Activated naive CD4-positive, alpha-beta T cell treated with Interleukin-2 at 50 U/mL for 16 hours (primary cell): ENCODE measurements at regions not wholly inside any gene's neighbourhood (a gene's known extent, or its start where the extent isn't known, plus 50 kb on each side); places are given as distances from the start of the nearest gene placed in this dataset.
"Not testable (repeated sequence)": the region's sequence is repeated elsewhere in the genome, so short reads cannot be mapped to it uniquely, and the experiment has no call there.

Source experiments
- DNase-seq: peaks from one replicate; pipeline ENCODE4 v3.0.0-alpha.2; 2020

DNA sequence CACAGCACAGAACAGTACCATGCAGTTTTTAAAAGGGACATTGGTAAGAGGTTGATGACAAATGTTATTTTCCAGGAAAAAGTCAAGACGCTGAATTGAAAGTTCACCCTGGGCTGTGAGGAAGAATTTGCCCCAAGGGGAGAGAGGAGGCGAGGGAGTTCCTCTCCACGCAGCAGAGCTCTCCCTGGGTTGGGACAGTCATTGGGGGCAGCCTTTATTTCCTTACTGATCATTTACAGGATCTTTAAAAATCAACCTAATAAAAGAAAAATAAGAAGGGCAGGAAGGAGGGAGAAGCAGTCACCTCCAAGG is 49.9 kb upstream of the WNT7B start:
- DNase-seq = no peak

DNA sequence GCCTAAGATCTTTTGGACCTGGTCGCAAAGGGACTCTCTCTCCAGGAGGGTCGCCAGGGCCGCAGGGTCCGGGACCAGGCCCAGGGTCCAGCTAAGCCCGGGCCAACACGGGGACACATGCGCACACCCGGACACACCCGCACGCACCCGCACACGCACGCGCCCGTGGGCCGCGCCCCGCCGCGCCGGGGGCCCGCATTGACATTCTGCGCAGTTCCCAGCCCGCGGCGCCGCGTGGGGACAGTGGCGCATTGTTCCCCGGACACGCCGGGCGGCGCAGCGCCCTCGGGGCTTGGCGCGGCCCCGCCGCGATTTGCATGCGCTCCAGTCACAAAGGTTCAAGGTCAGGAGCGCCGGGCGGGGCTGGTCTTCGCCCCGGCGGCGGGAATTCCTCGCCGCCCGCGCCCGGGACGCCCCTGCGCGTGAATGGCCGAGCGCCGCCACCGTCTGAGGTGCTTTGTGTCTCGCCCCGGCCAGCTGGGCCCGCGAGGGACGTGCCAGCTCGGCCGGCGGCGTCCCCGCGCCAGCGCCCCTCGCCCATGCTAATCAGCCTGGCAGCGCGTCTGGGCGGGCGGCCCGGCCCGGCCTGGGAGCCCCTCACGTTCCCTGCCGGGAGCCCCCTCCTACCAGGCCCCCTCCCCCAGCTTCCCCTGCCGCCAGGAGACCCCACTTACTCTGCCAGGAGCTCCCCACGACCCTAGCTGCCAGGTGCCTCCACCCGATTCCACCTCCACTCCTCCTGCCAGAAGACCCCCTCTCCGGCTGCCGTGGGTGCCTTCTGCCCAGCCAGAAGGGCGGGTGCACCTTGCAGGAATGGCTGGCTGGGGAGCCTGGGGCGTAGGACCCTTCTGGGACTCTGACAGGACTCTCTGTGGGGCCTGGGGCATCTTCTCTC is 50.5 kb upstream of the WNT7B start:
- no peak for DNase-seq

- no peak for DNase-seq
Measured at GRCh38 chr22:46028106-46028991, 51.4 kb upstream of the WNT7B start.

GRCh38 chr22:46029036-46029435 is 52.1 kb upstream of the WNT7B start:
- DNase-seq = no peak

GRCh38 chr22:46029574-46030200 is 52.7 kb upstream of the WNT7B start:
- DNase-seq = no peak

GRCh38 chr22:46030231-46030880 is 53.4 kb upstream of the WNT7B start:
- no peak for DNase-seq

DNA sequence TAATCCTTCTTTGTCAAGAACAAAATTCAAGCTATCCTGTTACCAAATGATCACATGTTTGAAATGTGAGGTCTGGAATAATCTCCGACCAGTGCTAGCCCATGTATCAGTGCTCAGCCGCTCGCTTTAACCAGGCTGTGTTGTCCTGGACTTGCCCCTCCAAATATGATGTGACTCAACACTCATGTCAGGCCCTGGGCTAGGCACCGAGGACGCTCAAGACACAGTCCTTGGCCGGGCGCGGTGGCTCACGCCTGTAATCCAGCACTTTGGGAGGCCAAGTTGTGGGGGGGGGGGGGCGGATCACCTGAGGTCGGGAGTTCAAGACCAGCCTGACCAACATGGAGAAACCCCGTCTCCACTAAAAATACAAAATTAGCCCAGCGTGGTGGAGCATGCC is 54.1 kb upstream of the WNT7B start:
- DNase-seq = no peak

DNA sequence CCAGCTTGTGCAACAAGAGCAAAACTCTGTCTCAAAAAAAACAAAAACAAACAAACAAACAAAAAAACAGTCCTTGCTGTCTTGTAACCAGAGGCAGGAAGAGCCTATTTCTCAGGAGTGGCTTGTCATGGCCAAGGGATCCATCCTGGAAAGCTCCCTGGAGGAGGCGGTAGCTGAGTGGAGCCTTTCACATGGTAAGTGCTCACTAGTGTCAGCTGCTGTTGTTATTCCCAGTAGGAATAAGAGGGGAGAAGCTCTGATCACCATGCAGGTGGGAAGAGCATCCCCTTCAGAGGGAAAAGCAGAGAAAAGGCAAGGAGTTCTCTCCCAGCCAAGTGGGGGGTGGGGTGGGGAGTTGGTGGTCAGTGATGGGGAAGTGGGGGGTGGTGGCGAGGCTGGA is 54.6 kb upstream of the WNT7B start:
- no peak for DNase-seq

GRCh38 chr22:46031965-46032851 is 55.2 kb upstream of the WNT7B start:
- no peak for DNase-seq

GRCh38 chr22:46033256-46034200 is 56.6 kb upstream of the WNT7B start:
- no peak for DNase-seq

DNA sequence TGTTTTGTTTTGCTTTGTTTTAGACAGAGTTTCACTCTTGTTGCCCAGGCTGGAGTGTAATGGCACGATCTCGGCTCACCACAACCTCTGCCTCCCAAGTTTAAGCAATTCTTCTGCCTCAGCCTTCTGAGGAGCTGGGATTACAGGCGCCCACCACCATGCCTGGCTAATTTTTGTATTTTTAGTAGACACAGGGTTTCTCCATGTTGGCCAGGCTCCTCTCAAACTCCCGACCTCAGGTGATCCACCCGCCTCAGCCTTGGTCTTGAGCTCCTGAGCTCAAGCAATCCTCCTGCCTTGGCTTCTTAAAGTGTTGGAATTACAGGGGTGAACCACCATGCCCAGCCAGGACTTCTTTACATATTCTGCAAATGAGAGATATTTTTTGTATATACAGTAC is 57.5 kb upstream of the WNT7B start:
- DNase-seq = not testable (repeated sequence)

- DNase-seq = no peak
Measured at GRCh38 chr22:46035380-46035741, 58.4 kb upstream of the WNT7B start.

- peak; percentile 100 for DNase-seq
Measured at GRCh38 chr22:46035742-46036557, 59.0 kb upstream of the WNT7B start.

GRCh38 chr22:46036558-46037408 is 59.8 kb upstream of the WNT7B start:
- peak; percentile 47 for DNase-seq

DNA sequence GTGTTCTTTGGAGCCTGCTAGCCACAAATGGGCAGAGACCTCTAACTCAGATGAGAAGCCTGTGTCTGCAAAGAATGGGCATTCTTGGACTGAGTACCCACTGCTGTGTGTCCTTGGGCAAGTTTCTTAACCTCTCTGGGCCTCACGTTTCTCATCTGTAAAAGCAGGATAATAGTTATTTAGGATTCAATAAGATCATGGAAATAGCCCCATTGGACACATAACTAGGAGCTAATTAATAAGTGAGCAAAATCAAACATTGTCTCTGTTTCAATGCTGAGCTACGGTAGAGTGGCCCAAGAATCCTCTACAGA is 61.2 kb upstream of the WNT7B start:
- DNase-seq = no peak

DNA sequence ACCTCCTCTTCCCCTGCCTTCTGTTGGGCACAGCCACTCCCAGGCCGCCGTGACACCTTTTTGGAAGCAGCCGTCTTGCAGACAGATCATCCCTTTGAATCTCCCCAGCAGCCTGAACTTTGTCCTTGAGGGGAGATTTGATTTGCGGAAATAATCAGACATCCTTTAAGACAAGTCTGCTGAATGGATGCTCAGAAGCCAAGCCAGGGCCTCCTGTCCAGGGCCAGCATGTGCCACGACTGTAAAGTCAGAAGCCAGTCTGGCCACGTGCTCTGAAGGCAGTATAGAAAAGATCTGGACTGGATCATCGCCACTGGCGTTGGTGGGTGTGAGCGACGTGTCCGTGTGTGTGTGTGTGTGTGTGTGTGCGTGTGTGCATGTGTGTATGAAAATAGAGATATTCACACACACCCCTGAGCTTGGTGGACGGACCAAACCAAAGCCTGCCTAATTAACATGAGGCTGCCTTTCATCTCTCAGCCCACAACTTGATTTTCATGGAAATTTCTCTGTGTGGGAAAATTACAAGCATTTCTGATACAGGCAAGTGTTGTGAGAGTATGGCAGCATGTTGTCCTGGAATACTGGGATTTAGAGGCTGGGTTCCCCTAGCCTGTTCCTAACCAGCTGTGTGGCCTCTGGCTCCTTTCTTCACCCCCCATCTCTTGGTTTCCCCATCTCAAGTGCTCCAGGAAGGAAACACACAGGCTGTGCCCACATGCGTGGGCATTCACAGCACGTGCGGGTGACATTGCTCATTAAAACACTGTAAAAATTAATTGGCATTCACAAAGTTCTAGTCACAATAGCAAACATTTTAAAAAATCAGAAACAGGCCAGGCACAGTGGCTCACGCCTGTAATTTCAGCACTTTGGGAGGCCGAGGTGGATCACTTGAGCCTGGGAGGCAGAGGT is 61.8 kb upstream of the WNT7B start:
- DNase-seq = no peak

DNA sequence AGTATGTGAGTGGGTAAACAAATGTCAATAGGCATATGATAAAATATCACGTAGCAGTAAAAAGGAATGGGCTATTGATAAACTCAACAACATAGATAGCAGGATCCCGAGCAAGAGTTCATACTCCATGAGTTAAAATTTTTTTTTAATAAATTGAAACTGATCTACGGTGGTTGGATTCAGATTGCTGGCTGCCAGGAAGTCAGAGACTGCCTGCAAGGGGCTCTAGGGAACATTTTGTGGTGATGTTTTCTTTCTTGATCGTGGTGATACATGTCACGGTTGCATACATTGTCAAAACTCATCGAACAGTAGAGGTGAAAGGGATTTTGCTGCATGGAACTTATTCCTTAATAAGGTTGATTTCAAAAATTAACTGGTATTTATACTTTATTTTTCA is 62.6 kb upstream of the WNT7B start:
- DNase-seq = no peak
